DMS79 (cell line): ENCODE measurements at regions not wholly inside any gene's neighbourhood (a gene's known extent, or its start where the extent isn't known, plus 50 kb on each side); places are given as distances from the start of the nearest gene placed in this dataset.

Experiments used
- DNase-seq: peaks from one replicate; lab custom pipeline; 2025; lab: John Stamatoyannopoulos, UW

DNA sequence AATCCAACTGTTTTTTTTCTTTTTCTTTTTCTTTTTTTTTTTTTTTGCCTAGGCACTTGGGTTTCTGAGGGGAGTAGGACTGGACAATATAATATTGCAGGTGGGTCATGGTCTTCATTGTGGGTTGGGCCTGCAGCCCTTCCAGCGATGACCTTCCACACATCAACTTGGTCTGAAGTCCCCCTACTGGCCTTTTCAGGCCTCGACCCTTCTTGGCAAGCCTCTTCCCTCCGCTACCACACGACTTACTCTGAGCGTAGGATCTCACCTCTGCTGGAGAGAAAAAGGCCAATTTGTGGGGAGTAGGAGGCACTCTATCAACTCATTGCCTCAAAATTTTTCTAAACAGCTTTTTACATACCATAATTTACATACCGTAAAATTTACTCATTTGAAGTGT is 51.1 kb upstream of the GRIK3 start:
- DNase-seq, result no peak

GRCh38 chr1:37089750-37090149 is 55.4 kb upstream of the GRIK3 start:
- DNase-seq, result no peak

DNA sequence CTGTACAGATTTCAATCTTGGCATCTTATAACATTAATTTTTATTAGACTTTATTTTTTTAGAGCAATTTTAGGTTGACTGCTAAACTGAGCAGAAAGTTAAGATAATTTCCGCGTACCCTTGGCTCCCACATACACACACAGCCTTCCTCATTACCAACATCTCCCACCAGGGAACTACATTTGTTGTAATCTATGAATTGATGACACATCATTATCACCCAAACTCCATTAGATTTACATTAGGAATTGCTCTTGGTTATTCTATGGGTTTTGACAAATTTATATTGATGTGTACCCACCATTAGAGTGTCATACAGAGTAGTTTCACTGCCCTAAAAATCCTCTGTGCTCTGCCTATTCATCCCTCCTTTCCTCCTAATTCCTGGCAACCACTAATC is 56.4 kb upstream of the GRIK3 start:
- DNase-seq, result no peak

GRCh38 chr1:37092937-37093336 is 58.6 kb upstream of the GRIK3 start:
- DNase-seq, result no peak

DNA sequence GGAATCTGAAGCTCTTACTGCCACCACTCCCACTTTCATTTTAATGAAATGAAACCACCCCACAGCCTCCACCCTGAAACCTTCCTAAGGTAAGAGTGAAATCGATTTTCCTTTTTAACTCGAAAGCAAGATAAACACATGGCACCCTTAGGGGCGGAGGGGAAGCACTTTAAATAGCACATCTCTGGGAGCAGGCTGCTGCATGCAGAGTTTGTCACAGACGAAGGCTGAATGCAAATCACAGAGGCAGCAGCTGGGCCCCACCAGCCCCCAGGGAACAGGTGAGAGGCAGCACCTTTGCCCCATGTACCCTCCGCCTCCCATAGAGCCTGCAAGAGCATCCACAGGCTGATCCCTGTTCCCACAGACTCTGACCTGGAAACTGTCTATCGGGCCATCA is 60.0 kb upstream of the GRIK3 start:
- DNase-seq, result peak; percentile 68

DNA sequence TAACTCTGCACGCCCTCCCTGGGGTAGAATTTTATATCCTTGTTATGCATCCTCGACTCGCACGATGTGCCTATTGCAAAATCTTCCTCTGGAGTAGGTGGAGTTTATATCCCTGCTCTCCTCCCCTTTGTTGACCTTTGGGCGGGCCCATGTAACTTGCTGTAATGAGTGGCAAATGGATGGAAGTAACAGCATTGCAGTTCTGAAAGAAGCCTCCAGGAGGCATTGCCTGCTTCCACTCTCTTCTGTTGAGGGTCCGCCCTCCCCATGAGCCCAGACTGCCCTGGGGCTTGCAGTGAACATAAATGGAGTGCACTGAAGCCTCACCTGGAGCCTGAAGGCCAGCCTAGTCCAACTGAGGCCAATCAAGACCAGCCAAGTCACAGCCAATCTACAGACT is 62.2 kb upstream of the GRIK3 start:
- no peak for DNase-seq

DNA sequence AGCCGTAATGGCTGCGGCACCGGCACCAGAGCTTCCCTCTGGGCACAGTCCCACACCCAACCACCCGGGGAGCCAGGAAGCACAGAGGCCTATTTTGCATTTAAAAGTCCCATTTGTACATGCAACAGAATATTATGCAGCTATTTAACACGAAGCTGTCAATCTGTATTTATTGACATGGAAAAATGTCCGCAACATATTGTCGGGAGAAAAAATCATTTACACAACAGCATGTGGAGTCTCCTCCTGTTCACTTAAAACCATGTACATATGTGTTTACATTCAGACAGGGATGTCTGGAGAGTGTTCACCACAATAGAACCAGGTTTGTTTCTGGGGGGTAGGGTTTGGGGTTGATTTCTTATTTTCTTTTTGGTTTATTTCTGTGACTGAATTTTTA is 63.4 kb upstream of the GRIK3 start:
- no peak for DNase-seq

DNA sequence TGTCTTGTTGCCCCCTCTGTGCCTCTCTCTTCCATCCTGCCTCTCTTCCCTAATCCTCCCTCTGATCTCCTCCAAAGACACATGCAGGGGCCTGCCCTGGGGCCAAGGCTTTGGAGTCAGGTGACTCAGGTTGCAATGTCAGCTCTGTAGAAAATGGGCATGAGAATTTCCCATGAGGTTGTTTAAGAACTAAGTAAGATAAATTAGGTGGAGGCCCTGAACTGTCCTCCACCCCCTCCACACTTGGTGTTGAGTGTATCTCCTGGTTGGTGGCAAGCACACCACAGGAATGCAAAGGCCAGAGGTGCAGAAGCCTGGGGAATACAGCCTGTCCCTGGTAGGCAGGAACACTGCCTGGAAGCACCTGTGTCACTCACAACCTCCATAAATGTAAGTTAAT is 63.9 kb upstream of the GRIK3 start:
- DNase-seq, result no peak

DNA sequence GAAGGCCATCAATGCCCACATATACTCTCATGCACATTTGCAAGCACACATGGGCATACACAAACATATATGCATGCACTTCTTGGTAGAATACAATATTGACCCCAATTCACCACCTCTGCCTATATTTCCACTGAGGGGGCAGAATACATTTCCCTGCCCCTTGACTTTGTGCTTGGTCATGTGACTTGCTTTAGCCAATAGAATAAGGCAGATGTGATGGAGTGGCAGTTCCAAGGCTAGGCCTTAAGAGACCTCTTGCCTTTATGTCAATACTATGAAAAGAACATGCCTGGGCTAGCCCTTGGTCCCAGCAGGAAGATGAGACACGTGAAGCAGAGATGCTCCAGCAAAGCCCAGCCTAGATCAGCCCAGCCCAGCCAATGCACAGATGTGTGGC is 66.0 kb upstream of the GRIK3 start:
- peak; percentile 10 for DNase-seq

DNA sequence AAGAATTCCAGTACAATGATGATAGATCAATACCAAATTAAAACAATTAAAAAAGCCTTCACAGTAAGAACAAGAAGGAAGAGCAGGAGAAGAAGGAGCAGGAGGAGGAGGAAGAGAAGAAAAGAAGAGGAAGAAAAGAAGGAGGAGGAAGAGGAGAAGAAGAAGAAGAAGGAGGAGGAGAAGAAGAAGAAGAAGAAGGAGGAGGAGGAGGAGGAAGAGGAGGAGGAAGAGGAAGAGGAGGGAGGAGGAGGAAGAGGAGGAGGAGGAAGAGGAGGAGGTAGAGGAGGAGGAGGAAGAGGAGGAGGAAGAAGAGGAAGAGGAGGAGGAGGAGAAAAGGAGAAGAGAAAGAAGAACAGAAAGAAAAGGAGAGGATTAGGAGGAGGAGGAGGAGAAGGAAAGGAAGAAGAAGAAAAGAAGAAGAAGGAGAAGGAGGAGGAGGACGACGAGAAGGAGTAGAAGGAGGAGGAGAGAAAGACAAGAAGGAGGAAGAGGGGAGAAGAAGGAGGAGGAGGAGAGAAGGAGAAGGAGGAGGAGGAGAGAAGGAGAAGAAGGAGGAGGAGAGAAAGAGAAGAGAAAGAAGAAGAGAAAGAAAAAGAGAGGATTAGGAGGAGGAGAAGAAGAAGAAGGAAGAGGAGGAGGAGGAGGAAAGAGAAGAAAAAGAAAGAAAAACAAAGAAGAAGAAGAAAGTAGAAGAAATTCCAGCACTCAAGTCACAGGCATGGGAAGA is 68.5 kb upstream of the GRIK3 start:
- no peak for DNase-seq

- no peak for DNase-seq
Observed at GRCh38 chr1:37105911-37106310, 71.6 kb upstream of the GRIK3 start.

DNA sequence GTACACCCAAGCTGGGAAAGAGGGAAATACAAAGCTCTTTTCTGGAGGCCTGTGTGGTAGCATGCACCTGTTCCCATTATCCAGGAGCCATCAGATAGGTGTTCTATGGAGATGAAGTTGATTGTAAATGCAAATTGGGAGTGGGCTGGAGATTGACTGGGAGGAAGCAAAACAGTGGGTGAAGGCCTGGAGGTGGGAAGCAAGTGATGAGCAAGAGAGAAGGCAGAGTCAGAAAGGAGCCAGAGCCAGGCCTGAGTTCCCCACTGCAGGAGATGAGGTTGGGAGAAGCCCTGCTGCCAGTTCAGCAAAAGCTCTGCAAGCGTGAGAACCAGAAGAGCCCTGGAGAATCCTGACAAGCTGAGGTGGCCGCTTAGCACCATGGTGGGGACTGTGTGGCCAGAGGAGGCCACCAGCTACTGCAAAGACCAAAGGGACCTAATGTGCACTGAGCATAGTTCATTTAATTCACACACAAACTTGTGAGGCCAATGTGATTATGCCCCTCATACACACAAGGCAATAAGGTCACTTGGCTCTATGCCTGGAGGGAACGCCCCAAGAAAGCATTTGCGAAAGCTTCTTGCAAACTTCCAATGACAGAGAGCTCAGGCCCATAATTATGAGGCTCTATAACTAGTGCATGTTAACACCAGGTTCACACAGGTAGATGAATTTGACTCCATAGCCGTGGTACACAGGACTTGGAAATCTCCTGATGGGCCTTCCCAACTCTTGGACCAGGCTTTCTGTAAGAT is 73.0 kb upstream of the GRIK3 start:
- no peak for DNase-seq

DNA sequence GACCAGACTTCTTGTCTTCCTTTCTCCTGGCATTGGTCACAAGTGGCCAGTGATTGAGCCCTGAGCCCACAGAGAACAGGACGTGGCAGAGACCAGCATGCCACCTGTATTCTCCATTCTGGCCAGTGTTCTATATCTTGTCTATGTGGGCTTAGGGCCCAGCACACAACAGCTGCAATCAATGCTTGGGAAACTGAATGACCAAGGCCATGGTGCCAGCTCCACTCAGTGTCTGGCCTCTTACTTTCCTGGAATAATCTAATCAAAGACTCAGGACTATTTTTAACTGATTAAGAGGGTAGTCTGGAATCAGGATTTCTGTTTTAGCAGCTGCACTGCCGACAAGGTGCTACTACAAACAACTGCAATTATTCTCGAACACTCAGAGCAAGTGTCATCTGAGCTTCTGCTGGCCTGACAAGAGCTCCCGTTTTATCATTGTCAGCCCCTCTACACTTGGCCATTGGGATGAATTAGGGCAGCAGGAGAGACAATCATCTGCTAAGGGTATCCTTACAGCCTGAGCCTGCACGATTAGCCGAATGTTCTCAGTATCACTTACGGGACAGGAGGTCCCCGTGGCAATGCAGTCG is 74.4 kb upstream of the GRIK3 start:
- DNase-seq, result no peak

DNA sequence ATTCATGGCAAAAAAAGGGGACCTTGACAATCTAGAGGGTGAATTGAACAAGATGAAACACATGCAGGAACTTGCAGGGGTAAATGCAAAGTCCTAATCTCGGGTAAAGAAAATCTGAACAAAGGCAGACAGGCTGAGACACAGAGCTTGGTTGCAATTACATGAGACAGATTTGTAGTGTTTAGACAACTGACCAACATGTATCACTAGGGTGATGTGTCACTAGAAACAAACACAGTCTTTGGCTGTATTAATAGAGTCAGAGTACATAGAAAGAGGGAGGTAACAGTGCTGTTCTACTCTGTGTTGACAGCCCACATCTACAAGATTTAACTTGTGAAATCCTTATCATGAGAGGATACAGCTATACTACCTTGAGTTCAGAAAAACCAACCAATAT is 78.1 kb upstream of the GRIK3 start:
- DNase-seq, result no peak

DNA sequence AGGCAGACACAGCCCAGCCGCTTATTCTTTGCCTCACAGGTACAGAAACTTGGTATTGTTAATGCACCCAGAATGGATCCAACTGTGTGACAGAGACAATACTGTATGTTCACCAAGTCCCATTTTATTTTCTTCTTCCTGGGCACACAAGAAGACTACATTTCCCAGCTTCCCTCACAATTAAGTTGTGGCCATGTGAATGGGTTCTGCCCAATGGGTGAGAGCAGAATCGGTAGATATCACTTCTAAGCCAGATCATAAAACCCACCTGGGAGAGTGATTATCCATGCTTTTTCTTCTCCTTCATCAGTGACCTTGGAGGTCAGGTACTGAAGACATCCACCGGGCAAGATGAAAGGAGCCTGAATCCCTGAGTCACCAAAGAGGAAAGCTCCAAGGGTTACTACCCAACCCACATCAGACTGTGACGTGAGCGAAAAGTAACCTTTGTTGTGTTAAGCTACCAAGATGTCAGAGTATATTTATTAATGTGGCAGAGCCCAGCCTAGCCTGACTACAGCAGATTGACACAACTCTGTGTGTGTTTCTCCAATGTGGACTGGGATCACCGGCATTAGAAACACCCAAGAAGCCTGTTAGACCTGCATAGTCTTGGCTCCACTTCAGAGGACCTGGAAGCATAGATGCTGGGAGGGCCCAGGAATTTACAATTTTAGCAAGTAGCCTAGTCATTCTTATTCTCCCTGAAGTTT is 79.1 kb upstream of the GRIK3 start:
- DNase-seq, result no peak

DNA sequence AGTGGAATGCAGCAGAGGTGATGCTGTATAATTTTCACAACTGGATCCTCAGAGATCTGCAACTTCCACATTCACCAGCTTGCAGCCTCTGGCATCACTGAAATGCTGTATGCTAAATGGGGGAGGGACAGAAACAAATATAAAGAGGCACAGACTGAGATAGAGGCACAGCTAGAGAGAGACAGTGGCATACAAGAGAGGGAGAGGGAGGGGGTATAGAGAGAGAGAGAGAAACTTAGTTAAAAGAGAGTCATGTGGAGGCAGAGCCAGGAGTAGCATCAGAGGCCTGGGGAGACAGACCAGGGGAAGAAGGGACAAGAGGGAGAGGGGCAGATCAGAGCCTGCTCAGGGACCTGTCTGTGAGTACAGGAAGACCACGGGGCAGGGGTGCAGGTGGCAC is 84.5 kb upstream of the GRIK3 start:
- DNase-seq, result no peak

DNA sequence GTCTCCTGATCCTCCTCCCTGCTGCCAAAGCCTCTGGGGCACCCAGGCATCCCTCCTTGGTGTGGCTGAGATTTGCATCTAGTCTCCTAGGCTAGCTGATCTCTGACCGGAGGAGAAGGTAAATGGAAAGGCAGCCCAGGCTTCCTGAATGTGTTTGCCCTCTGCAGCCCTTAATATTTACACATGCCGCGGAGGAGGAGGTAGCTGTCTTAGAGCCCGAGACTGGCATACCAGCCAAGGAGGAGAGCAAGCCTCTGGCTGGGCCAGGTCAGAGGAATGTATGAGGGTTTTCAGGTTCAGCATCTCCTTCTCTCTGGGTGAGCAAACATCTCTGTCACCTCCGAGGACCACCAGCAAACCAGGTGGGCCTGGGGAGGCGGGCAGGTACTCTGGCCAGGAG is 86.0 kb upstream of the GRIK3 start:
- no peak for DNase-seq

- peak; percentile 36 for DNase-seq
Observed at GRCh38 chr1:37123276-37124115, 89.2 kb upstream of the GRIK3 start.

DNA sequence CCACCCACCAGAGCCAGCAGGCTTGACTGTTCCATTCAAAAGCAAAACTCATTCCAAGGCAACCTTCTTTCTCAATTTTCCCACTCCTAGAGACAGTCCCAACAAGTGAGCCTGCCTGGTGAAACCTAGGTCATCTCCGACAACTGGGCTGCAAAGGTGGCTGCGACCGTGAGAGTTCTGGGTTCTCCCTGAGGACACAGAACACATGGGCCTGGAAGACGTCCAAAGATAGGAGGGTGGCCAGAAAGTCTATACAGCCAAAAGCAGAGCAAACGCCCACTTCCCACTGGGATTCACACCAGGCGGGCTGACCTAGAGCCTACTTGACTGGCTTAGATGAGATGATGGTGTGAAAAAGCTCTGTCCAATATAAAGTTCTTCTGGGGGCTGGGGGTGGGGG is 90.2 kb upstream of the GRIK3 start:
- DNase-seq, result no peak

- DNase-seq, result no peak
Observed at GRCh38 chr1:37125295-37125694, 91.0 kb upstream of the GRIK3 start.

GRCh38 chr1:37127254-37127748 is 93.0 kb upstream of the GRIK3 start:
- no peak for DNase-seq

DNA sequence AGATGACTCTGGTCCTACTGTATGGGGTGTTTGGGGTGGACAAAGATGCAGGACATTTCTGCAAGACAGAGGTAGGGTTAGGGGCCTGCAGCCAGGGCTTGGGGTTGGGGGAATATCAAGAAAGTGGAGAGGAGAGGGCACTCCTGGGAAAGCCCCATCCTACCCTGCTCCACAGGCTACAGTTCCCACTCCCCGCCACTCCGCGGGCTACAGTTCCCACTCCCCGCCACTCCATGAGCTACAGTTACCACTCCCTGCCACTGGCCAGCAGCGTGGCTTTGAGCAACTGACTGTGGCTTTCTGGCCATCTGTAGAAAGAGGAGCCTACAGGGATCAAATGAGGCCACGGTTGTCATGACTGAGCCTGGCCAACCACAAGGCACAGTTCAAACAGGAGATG is 93.8 kb upstream of the GRIK3 start:
- no peak for DNase-seq
